Transverse colon (tissue), 4 donors: ENCODE measurements at regions not wholly inside any gene's neighbourhood (a gene's known extent, or its start where the extent isn't known, plus 50 kb on each side); places are given as distances from the start of the nearest gene placed in this dataset.

ENCODE experiments used
- EP300 ChIP-seq: sonication (generic); formaldehyde crosslinking; IDR thresholded peaks from one replicate; pipeline ENCODE4 v1.6.1; 2017; ENCODE audit warnings: antibody characterized with exemption, low read depth
- POLR2A ChIP-seq: fragments of 450-650 bp; IDR thresholded peaks from one replicate; pipeline ENCODE4 v1.6.1; 2016; ENCODE audit warnings: antibody characterized with exemption, mild to moderate bottlenecking, moderate library complexity
- POLR2AphosphoS5 ChIP-seq, 3 donors: sonication (generic); formaldehyde crosslinking; IDR thresholded peaks; one replicate each; pipeline ENCODE4 v1.6.1; 2016; ENCODE audit warnings: antibody characterized with exemption in 3 of 3
- TF ChIP-seq, protein P1 (sequence below), 5 experiments: fragments of 200-600 bp in 3 of 5; fragments of 450-650 bp in 2 of 5; sonication (generic) in 3 of 5; IDR thresholded peaks; 1 replicate in 2 of 5; 2 replicates in 3 of 5; pipeline ENCODE4 v1.5.1; 2016 to 2017; ENCODE audit warnings: antibody characterized with exemption in 5 of 5, inconsistent platforms in 3 of 5, mild to moderate bottlenecking in 2 of 5, moderate library complexity in 1 of 5

DNA sequence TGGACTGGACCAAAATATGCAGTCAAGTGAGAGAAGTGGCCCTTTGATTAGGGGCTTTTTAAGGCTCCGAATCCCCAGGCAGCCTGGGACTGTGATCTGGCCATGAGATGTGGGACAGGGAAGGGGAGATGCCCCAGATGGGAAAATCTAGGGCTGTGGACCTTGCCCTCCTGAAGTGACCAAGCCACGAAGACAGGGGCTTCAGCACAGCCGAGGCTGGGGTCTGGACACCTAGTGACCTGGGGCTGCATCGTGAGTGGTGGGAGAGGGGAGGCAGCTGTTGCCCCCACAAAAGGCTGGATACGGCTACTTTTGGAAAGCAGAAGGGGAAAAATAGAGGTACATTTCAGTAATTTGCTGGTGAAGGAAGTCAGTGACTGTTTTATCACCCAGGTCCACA, 139.5 kb upstream of the SLC24A3 start:
- TF ChIP-seq, protein P1, sequence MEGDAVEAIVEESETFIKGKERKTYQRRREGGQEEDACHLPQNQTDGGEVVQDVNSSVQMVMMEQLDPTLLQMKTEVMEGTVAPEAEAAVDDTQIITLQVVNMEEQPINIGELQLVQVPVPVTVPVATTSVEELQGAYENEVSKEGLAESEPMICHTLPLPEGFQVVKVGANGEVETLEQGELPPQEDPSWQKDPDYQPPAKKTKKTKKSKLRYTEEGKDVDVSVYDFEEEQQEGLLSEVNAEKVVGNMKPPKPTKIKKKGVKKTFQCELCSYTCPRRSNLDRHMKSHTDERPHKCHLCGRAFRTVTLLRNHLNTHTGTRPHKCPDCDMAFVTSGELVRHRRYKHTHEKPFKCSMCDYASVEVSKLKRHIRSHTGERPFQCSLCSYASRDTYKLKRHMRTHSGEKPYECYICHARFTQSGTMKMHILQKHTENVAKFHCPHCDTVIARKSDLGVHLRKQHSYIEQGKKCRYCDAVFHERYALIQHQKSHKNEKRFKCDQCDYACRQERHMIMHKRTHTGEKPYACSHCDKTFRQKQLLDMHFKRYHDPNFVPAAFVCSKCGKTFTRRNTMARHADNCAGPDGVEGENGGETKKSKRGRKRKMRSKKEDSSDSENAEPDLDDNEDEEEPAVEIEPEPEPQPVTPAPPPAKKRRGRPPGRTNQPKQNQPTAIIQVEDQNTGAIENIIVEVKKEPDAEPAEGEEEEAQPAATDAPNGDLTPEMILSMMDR (IDR thresholded peaks at IDR 0.05), result no peak
- TF ChIP-seq POLR2A (no peak), EP300 (no peak), POLR2AphosphoS5 (IDR thresholded peaks at IDR 0.05) (no peak)
